GM12878 (cell line): ENCODE measurements at regions not wholly inside any gene's neighbourhood (a gene's known extent, or its start where the extent isn't known, plus 50 kb on each side); places are given as distances from the start of the nearest gene placed in this dataset.

ENCODE experiments used
- ATAC-seq: fragments of 200-7000 bp; cut with Tn5 transposase; 3 replicates; pipeline ENCODE4 v1.9.1; 2020; ENCODE audit warnings: mild to moderate bottlenecking, moderate library complexity
- BruUV-seq: library from RNA; stranded (reverse); fragments of 400-500 nt; replicated peaks from 2 replicates; lab custom pipeline; 2021; lab: Mats Ljungman, UMichigan
- CTCF ChIA-PET: fragments of 300-600 bp; sonication (Branson Sonifier 250); formaldehyde crosslinking; extraction: SDS; loops from one replicate; lab custom pipeline; 2021; ENCODE audit warnings: inconsistent platforms; lab: Yijun Ruan, JAX
- POLR2A ChIA-PET: fragments of 350-600 bp; formaldehyde crosslinking; extraction: SDS; loops from one replicate; lab custom pipeline; 2021; ENCODE audit warnings: inconsistent platforms; lab: Charles Lee
- RAD21 ChIA-PET: fragments of 300-600 bp; sonication (Branson Sonifier 250); formaldehyde crosslinking; loops from one replicate; lab custom pipeline; 2023; ENCODE audit warnings: antibody characterized with exemption; ENCODE audit not compliant: unreplicated experiment; lab: Charles Lee
- SMC1A ChIA-PET: fragments of 300-600 bp; sonication (Branson Sonifier 250); formaldehyde crosslinking; loops from one replicate; lab custom pipeline; 2023; ENCODE audit not compliant: unreplicated experiment, uncharacterized antibody; lab: Charles Lee
- DNase-seq: peaks from one replicate; pipeline ENCODE4 v3.0.0-alpha.2; 2011; ENCODE audit warnings: low read depth, low spot score
- FAIRE-seq: peaks from 3 replicates; lab custom pipeline; 2011; peaks lifted over from hg19 to GRCh38; lab: Jason Lieb, UNC
- H2AFZ ChIP-seq: 2 replicates; pipeline ENCODE4 v1.6.0; 2011; ENCODE audit warnings: low read depth, low read length, control low read depth; ENCODE audit not compliant: control insufficient read depth
- H3K27ac ChIP-seq: 2 replicates; pipeline ENCODE4 v1.5.1; 2011; ENCODE audit warnings: control low read depth; ENCODE audit not compliant: control insufficient read depth, insufficient read depth
- H3K27me3 ChIP-seq, 2 experiments: replicated peaks in 1 of 2; 2 replicates each; pipeline versions ENCODE4 v1.6.0 to v1.6.1; 2011; ENCODE audit warnings: low read length in 1 of 2; ENCODE audit not compliant: control insufficient read depth in 2 of 2, insufficient read depth in 2 of 2
- H3K36me3 ChIP-seq, 2 experiments: 2 replicates each; pipeline ENCODE4 v1.5.1; 2011; ENCODE audit warnings: low read length in 1 of 2; ENCODE audit not compliant: control insufficient read depth in 2 of 2, insufficient read depth in 2 of 2
- H3K4me1 ChIP-seq: 2 replicates; pipeline ENCODE4 v1.6.1; 2011; ENCODE audit warnings: mild to moderate bottlenecking, low read length, moderate library complexity, mixed read lengths; ENCODE audit not compliant: control insufficient read depth, insufficient read depth
- H3K4me2 ChIP-seq: 2 replicates; pipeline ENCODE4 v1.6.0; 2011; ENCODE audit warnings: control low read depth; ENCODE audit not compliant: control insufficient read depth, insufficient read depth
- H3K4me3 ChIP-seq: fragments of 200-600 bp; sonication (generic); 2 replicates; pipeline ENCODE4 v1.5.1; 2016
- H3K79me2 ChIP-seq: 2 replicates; pipeline ENCODE4 v1.6.0; 2011; ENCODE audit warnings: low read length; ENCODE audit not compliant: control insufficient read depth, insufficient read depth
- H3K9ac ChIP-seq: 2 replicates; pipeline ENCODE4 v1.8.0; 2011; ENCODE audit warnings: low read length, control low read depth, mixed read lengths; ENCODE audit not compliant: control insufficient read depth, insufficient read depth
- H3K9me3 ChIP-seq: replicated peaks from 3 replicates; pipeline ENCODE4 v1.5.1; 2011; ENCODE audit warnings: mild to moderate bottlenecking, low read length; ENCODE audit not compliant: control insufficient read depth, insufficient read depth
- H4K20me1 ChIP-seq: 2 replicates; pipeline ENCODE4 v1.6.0; 2011; ENCODE audit not compliant: control insufficient read depth, insufficient read depth
- CHD1 ChIP-seq: IDR thresholded peaks from 2 replicates; pipeline ENCODE4 v1.6.1; 2012; ENCODE audit warnings: low read depth, low read length, improper control_type of control experiment
- EZH2 ChIP-seq: IDR thresholded peaks from 2 replicates; pipeline ENCODE4 v1.6.1; 2012; ENCODE audit warnings: low read depth, mild to moderate bottlenecking, control low read depth, inconsistent platforms, low read length, borderline replicate concordance; ENCODE audit not compliant: control insufficient read depth
- IRF4 ChIP-seq: IDR thresholded peaks from 2 replicates; pipeline ENCODE4 v1.6.1; 2011; ENCODE audit warnings: low read depth, low read length
- NFXL1 ChIP-seq: fragments of 450-650 bp; IDR thresholded peaks from 2 replicates; pipeline ENCODE4 v1.6.1; 2017; ENCODE audit warnings: antibody characterized with exemption, mild to moderate bottlenecking, borderline replicate concordance
- NR2C1 ChIP-seq: fragments of 450-650 bp; IDR thresholded peaks from 2 replicates; pipeline ENCODE4 v1.6.1; 2017; ENCODE audit warnings: antibody characterized with exemption, mild to moderate bottlenecking, moderate library complexity
- PML ChIP-seq: IDR thresholded peaks from 2 replicates; pipeline ENCODE4 v1.6.1; 2012; ENCODE audit warnings: low read length, inconsistent platforms
- POLR2AphosphoS5 ChIP-seq: IDR thresholded peaks from 2 replicates; pipeline ENCODE4 v1.6.1; 2011; ENCODE audit warnings: mild to moderate bottlenecking, low read length, inconsistent platforms
- SMARCA5 ChIP-seq: fragments of 450-650 bp; IDR thresholded peaks from 2 replicates; pipeline ENCODE4 v1.6.1; 2017; ENCODE audit warnings: mild to moderate bottlenecking
- TCF7 ChIP-seq: IDR thresholded peaks from 2 replicates; pipeline ENCODE4 v1.6.1; 2014; ENCODE audit warnings: antibody characterized with exemption, borderline replicate concordance
- ZNF274 ChIP-seq: IDR thresholded peaks from one replicate; pipeline ENCODE4 v1.8.0; 2011; ENCODE audit not compliant: insufficient read length, insufficient read depth
- WGBS: methylation state at CpG from one replicate; pipeline ENCODE4 v1.1.6; 2016; ENCODE audit warnings: low lambda C conversion rate; ENCODE audit not compliant: insufficient replicate concordance, insufficient coverage; ENCODE audit errors: missing lambda C conversion rate; 5-methylcytosine and 5-hydroxymethylcytosine counted together
- in situ Hi-C: fragments of 300-500 bp; cut with MboI; formaldehyde crosslinking; loops from 9 replicates; pipeline ENCODE4 v1.14.3; 2018; ENCODE audit warnings: mixed read lengths
- intact Hi-C: fragments of 100-400 bp; cut with micrococcal nuclease; formaldehyde crosslinking; loops from one replicate; pipeline ENCODE4 v1.14.2; 2022; ENCODE audit not compliant: unreplicated experiment
- TF ChIP-seq, protein P1 (sequence below): fragments of 450-650 bp; IDR thresholded peaks from 2 replicates; pipeline ENCODE4 v1.6.1; 2017; ENCODE audit warnings: borderline replicate concordance
- TF ChIP-seq, protein P2 (sequence below): fragments of 450-650 bp; IDR thresholded peaks from 2 replicates; pipeline ENCODE4 v1.6.1; 2014; ENCODE audit warnings: mild to moderate bottlenecking
- TF ChIP-seq, protein P3 (sequence below): IDR thresholded peaks from 2 replicates; pipeline ENCODE4 v1.6.1; 2011; ENCODE audit warnings: borderline replicate concordance, low read depth, mild to moderate bottlenecking, moderate library complexity, low read length; ENCODE audit not compliant: insufficient read depth, poor library complexity, severe bottlenecking
- TF ChIP-seq, protein P4 (sequence below), 3 experiments: IDR thresholded peaks in 2 of 3; conservative IDR thresholded peaks in 1 of 3; 2 replicates each; pipeline ENCODE4 v1.5.1; 2011; ENCODE audit warnings: low read depth in 3 of 3, low read length in 3 of 3, mild to moderate bottlenecking in 3 of 3, control low read depth in 2 of 3, moderate library complexity in 2 of 3, inconsistent platforms in 1 of 3, mixed read lengths in 1 of 3; ENCODE audit not compliant: control insufficient read depth in 2 of 3, insufficient read depth in 1 of 3; ENCODE audit errors: extremely low read depth in 1 of 3
- TF ChIP-seq, protein P5 (sequence below): IDR thresholded peaks from 2 replicates; pipeline ENCODE4 v1.6.1; 2011; ENCODE audit warnings: borderline replicate concordance, low read depth, mild to moderate bottlenecking, moderate library complexity, mixed read lengths, low read length; ENCODE audit not compliant: insufficient read depth; ENCODE audit errors: extremely low read length

DNA sequence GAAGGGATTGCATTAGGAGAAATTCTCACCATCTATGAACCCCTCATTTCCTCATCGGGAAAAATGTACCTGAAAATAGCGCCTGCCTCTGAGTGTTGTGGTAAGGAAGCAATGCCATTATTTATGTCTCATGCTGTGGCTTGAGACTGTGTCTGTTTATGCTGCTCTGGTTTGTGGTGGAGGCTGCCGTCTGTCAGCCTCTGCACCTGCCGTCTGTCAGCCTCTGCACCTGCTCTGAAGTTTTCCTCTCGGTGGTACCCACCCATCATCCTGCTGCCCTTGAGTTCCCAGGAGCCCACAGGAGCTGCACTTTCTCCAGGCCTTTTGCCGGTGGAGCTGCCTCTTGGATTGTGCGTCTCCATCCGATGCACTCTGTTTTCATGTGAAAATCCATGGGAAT is 68.5 kb upstream of the PPP2R3B start:
- DNase-seq (no peak), FAIRE-seq (no peak), ATAC-seq (no peak)
- TF ChIP-seq PML, result no peak
- TF ChIP-seq, protein P1, sequence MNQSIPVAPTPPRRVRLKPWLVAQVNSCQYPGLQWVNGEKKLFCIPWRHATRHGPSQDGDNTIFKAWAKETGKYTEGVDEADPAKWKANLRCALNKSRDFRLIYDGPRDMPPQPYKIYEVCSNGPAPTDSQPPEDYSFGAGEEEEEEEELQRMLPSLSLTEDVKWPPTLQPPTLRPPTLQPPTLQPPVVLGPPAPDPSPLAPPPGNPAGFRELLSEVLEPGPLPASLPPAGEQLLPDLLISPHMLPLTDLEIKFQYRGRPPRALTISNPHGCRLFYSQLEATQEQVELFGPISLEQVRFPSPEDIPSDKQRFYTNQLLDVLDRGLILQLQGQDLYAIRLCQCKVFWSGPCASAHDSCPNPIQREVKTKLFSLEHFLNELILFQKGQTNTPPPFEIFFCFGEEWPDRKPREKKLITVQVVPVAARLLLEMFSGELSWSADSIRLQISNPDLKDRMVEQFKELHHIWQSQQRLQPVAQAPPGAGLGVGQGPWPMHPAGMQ, result no peak
- TF ChIP-seq, protein P2, sequence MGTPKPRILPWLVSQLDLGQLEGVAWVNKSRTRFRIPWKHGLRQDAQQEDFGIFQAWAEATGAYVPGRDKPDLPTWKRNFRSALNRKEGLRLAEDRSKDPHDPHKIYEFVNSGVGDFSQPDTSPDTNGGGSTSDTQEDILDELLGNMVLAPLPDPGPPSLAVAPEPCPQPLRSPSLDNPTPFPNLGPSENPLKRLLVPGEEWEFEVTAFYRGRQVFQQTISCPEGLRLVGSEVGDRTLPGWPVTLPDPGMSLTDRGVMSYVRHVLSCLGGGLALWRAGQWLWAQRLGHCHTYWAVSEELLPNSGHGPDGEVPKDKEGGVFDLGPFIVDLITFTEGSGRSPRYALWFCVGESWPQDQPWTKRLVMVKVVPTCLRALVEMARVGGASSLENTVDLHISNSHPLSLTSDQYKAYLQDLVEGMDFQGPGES, result no peak
- TF ChIP-seq EZH2, result no peak
- TF ChIP-seq, protein P3, sequence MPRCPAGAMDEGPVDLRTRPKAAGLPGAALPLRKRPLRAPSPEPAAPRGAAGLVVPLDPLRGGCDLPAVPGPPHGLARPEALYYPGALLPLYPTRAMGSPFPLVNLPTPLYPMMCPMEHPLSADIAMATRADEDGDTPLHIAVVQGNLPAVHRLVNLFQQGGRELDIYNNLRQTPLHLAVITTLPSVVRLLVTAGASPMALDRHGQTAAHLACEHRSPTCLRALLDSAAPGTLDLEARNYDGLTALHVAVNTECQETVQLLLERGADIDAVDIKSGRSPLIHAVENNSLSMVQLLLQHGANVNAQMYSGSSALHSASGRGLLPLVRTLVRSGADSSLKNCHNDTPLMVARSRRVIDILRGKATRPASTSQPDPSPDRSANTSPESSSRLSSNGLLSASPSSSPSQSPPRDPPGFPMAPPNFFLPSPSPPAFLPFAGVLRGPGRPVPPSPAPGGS, result no peak
- TF ChIP-seq, protein P4, sequence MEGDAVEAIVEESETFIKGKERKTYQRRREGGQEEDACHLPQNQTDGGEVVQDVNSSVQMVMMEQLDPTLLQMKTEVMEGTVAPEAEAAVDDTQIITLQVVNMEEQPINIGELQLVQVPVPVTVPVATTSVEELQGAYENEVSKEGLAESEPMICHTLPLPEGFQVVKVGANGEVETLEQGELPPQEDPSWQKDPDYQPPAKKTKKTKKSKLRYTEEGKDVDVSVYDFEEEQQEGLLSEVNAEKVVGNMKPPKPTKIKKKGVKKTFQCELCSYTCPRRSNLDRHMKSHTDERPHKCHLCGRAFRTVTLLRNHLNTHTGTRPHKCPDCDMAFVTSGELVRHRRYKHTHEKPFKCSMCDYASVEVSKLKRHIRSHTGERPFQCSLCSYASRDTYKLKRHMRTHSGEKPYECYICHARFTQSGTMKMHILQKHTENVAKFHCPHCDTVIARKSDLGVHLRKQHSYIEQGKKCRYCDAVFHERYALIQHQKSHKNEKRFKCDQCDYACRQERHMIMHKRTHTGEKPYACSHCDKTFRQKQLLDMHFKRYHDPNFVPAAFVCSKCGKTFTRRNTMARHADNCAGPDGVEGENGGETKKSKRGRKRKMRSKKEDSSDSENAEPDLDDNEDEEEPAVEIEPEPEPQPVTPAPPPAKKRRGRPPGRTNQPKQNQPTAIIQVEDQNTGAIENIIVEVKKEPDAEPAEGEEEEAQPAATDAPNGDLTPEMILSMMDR (IDR thresholded peaks at IDR 0.05 in 2 of 3, conservative IDR thresholded peaks at IDR 0.05 in 1 of 3; ENCODE audit: control insufficient read depth in 2 of 3, extremely low read depth in 1 of 3, insufficient read depth in 1 of 3, low read depth in 3 of 3, low read length in 3 of 3), result no peak
- no peak for TF ChIP-seq SMARCA5
- TF ChIP-seq TCF7, result no peak
- TF ChIP-seq ZNF274, result no peak
- no peak for TF ChIP-seq POLR2AphosphoS5
- TF ChIP-seq, protein P5, sequence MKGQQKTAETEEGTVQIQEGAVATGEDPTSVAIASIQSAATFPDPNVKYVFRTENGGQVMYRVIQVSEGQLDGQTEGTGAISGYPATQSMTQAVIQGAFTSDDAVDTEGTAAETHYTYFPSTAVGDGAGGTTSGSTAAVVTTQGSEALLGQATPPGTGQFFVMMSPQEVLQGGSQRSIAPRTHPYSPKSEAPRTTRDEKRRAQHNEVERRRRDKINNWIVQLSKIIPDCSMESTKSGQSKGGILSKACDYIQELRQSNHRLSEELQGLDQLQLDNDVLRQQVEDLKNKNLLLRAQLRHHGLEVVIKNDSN, result no peak
- no peak for TF ChIP-seq NFXL1
- no peak for TF ChIP-seq NR2C1
- TF ChIP-seq CHD1, result no peak
- TF ChIP-seq IRF4, result no peak
- 36% methylated on average over 8 of the region's 8 CpGs for WGBS
- Histone ChIP-seq H3K4me1 (no peaks in the 10 kb centered on the region), H4K20me1 (no peaks in the 10 kb centered on the region), H3K36me3 (no peaks in the 10 kb centered on the region), H2AFZ (no peak overlapping the region), H3K4me3 (no peak overlapping the region), H3K4me2 (no peak overlapping the region), H3K79me2 (no peaks in the 10 kb centered on the region), H3K27ac (no peak overlapping the region), H3K9ac (no peak overlapping the region), H3K9me3 (no peaks in the 10 kb centered on the region; the same call in 2 of the 3 replicates), H3K27me3 (no peaks in the 10 kb centered on the region)
- SMC1A ChIA-PET, result no interaction called here
- BruUV-seq, result no TSS peak
- CTCF ChIA-PET, result no interaction called here
- intact Hi-C loops, result no loop called here
- in situ Hi-C loops, result no loop called here
- RAD21 ChIA-PET, result no interaction called here
- POLR2A ChIA-PET, result no interaction called here
